Endothelial cell of umbilical vein (primary cell): ENCODE measurements at regions not wholly inside any gene's neighbourhood (a gene's known extent, or its start where the extent isn't known, plus 50 kb on each side); places are given as distances from the start of the nearest gene placed in this dataset.

ENCODE experiments used
- BruUV-seq: library from RNA; stranded (reverse); fragments of 400-500 nt; replicated peaks from 2 replicates; lab custom pipeline; 2021; lab: Mats Ljungman, UMichigan
- CTCF ChIA-PET: fragments of 300-600, 350-600 bp; sonication (Branson Sonifier 250); formaldehyde crosslinking; loops from one replicate; lab custom pipeline; 2021; ENCODE audit warnings: antibody characterized with exemption, inconsistent platforms; lab: Charles Lee
- POLR2A ChIA-PET: fragments of 300-600, 350-600 bp; sonication (Branson Sonifier 250); formaldehyde crosslinking; loops from one replicate; lab custom pipeline; 2021; ENCODE audit warnings: antibody characterized with exemption, inconsistent platforms; lab: Charles Lee
- DNase-seq: peaks from one replicate; pipeline ENCODE4 v3.0.0-alpha.2; 2011; ENCODE audit warnings: low read depth, low spot score
- FAIRE-seq: peaks from 2 replicates; lab custom pipeline; 2011; peaks lifted over from hg19 to GRCh38; lab: Jason Lieb, UNC
- H2AFZ ChIP-seq: 2 replicates; pipeline ENCODE4 v1.6.0; 2012; ENCODE audit warnings: low read depth, low read length, control low read depth, inconsistent platforms
- H3K27ac ChIP-seq: 2 replicates; pipeline ENCODE4 v1.5.1; 2011; ENCODE audit warnings: low read depth, mild to moderate bottlenecking, control low read depth, low read length, moderate library complexity; ENCODE audit not compliant: insufficient read depth
- H3K27me3 ChIP-seq, 2 experiments: 2 replicates each; pipeline versions ENCODE4 v1.6.0 to v1.6.1; 2011; ENCODE audit warnings: low read length in 2 of 2, mixed read lengths in 1 of 2; ENCODE audit not compliant: control insufficient read depth in 2 of 2, insufficient read depth in 2 of 2
- H3K36me3 ChIP-seq, 2 experiments: 2 replicates in 1 of 2; 3 replicates in 1 of 2; pipeline ENCODE4 v1.5.1; 2011; ENCODE audit warnings: low read length in 2 of 2, mild to moderate bottlenecking in 1 of 2, moderate library complexity in 1 of 2; ENCODE audit not compliant: control insufficient read depth in 2 of 2, insufficient read depth in 2 of 2; ENCODE audit errors: extremely low read depth in 1 of 2
- H3K4me1 ChIP-seq: 3 replicates; pipeline ENCODE4 v1.5.1; 2011; ENCODE audit warnings: mild to moderate bottlenecking, low read length; ENCODE audit not compliant: control insufficient read depth, insufficient read depth; ENCODE audit errors: extremely low read depth
- H3K4me2 ChIP-seq: 2 replicates; pipeline ENCODE4 v1.6.1; 2011; ENCODE audit warnings: low read length, control low read depth, mixed read lengths; ENCODE audit not compliant: insufficient read depth
- H3K4me3 ChIP-seq, 3 experiments: fragments of 200-600 bp in 1 of 3; sonication (generic), shearing (Covaris generic) in 1 of 3; replicated peaks in 1 of 3; 2 replicates each; pipeline ENCODE4 v1.5.1; 2011 to 2016; ENCODE audit warnings: control low read depth in 3 of 3, low read length in 3 of 3, mild to moderate bottlenecking in 2 of 3, inconsistent platforms in 1 of 3, low read depth in 1 of 3, moderate library complexity in 1 of 3; ENCODE audit not compliant: insufficient read depth in 1 of 3
- H3K79me2 ChIP-seq: 2 replicates; pipeline ENCODE4 v1.6.0; 2012; ENCODE audit warnings: low read length, inconsistent platforms; ENCODE audit not compliant: control insufficient read depth, insufficient read depth
- H3K9ac ChIP-seq: replicated peaks from 2 replicates; pipeline ENCODE3; 2011; ENCODE audit warnings: low read length, control low read depth; ENCODE audit not compliant: insufficient read depth; ENCODE audit errors: extremely low read depth
- H3K9me1 ChIP-seq: replicated peaks from 3 replicates; pipeline ENCODE4 v1.6.0; 2011; ENCODE audit warnings: mild to moderate bottlenecking, low read length; ENCODE audit not compliant: control insufficient read depth, insufficient read depth; ENCODE audit errors: extremely low read depth
- H3K9me3 ChIP-seq: replicated peaks from 2 replicates; pipeline ENCODE4 v1.5.1; 2012; ENCODE audit warnings: low read length, inconsistent platforms; ENCODE audit not compliant: control insufficient read depth, insufficient read depth
- H4K20me1 ChIP-seq: replicated peaks from 2 replicates; pipeline ENCODE3; 2011; ENCODE audit warnings: mild to moderate bottlenecking, low read length; ENCODE audit not compliant: control insufficient read depth, insufficient read depth; ENCODE audit errors: extremely low read depth
- CTCF ChIP-seq, 2 donors: IDR thresholded peaks; 1 replicate in 1 of 2; 2 replicates in 1 of 2; pipeline ENCODE4 v1.5.1; 2011; ENCODE audit warnings: low read length in 2 of 2, mild to moderate bottlenecking in 2 of 2, moderate library complexity in 2 of 2, control low read depth in 1 of 2, inconsistent platforms in 1 of 2, low read depth in 1 of 2; ENCODE audit not compliant: insufficient read depth in 1 of 2; ENCODE audit errors: extremely low read depth in 1 of 2
- EZH2 ChIP-seq: IDR thresholded peaks from 2 replicates; pipeline ENCODE4 v1.6.1; 2012; ENCODE audit warnings: borderline replicate concordance, low read depth, mild to moderate bottlenecking, moderate library complexity, low read length, inconsistent platforms; ENCODE audit not compliant: severe bottlenecking
- FOS ChIP-seq: IDR thresholded peaks from 2 replicates; pipeline ENCODE4 v1.6.1; 2011; ENCODE audit warnings: mild to moderate bottlenecking, low read length, moderate library complexity, borderline replicate concordance; ENCODE audit not compliant: insufficient read depth
- GATA2 ChIP-seq: IDR thresholded peaks from 2 replicates; pipeline ENCODE4 v1.7.0; 2011; ENCODE audit warnings: low read depth, mild to moderate bottlenecking, moderate library complexity, mixed read lengths, low read length; ENCODE audit not compliant: insufficient read length, insufficient read depth
- JUN ChIP-seq: IDR thresholded peaks from 2 replicates; pipeline ENCODE4 v1.6.1; 2011; ENCODE audit warnings: borderline replicate concordance, low read depth; ENCODE audit not compliant: insufficient read length, insufficient read depth
- MAX ChIP-seq: IDR thresholded peaks from 2 replicates; pipeline ENCODE4 v1.6.1; 2011; ENCODE audit not compliant: insufficient read depth, insufficient read length
- MYC ChIP-seq: IDR thresholded peaks from one replicate; pipeline ENCODE4 v1.6.1; 2011; ENCODE audit warnings: mild to moderate bottlenecking, low read depth, low read length
- POLR2A ChIP-seq: IDR thresholded peaks from 2 replicates; pipeline ENCODE4 v1.6.1; 2012; ENCODE audit warnings: low read depth, mild to moderate bottlenecking, control low read depth, low read length
- POLR2AphosphoS5 ChIP-seq: IDR thresholded peaks from 2 replicates; pipeline ENCODE4 v1.6.1; 2012; ENCODE audit warnings: low read depth, mild to moderate bottlenecking, control low read depth, low read length, moderate library complexity; ENCODE audit not compliant: insufficient read depth
- dilution Hi-C: fragments of 300-500 bp; cut with MboI; formaldehyde crosslinking; loops from one replicate; pipeline ENCODE4 v1.15.0; 2019; ENCODE audit warnings: low sequenced_read_pairs; ENCODE audit not compliant: extremely low pct_ligation_motif_present
- intact Hi-C: fragments of 100-400 bp; cut with micrococcal nuclease; formaldehyde crosslinking; loops from one replicate; pipeline ENCODE4 v1.10.0; 2022

GRCh38 chr15:69812861-69813261 is 284.9 kb downstream of the TLE3 start:
- no TSS peak for BruUV-seq
- no peaks in the 10 kb centered on the region for H3K9me3 ChIP-seq
- CTCF ChIA-PET: no interaction called here
- dilution Hi-C loops (no loop called here), intact Hi-C loops (loop anchor here (5.0 kb wide), 1 partner anchor 51 kb away; no protein-coding TSS in a partner anchor)
- no peak for DNase-seq
- H2AFZ ChIP-seq: no peak overlapping the region
- H3K79me2 ChIP-seq: no peaks in the 10 kb centered on the region
- no peak for FAIRE-seq
- no peaks in the 10 kb centered on the region for H3K36me3 ChIP-seq
- H3K4me2 ChIP-seq: no peak overlapping the region
- no peak overlapping the region for H3K4me3 ChIP-seq
- no peaks in the 10 kb centered on the region for H3K9me1 ChIP-seq
- H3K4me1 ChIP-seq: no peaks in the 10 kb centered on the region
- TF ChIP-seq CTCF (IDR thresholded peaks at IDR 0.05; ENCODE audit: extremely low read depth in 1 of 2, insufficient read depth in 1 of 2, low read depth in 1 of 2, low read length in 2 of 2) (no peak), JUN (no peak), GATA2 (no peak), POLR2AphosphoS5 (no peak), POLR2A (no peak), EZH2 (no peak), MAX (no peak), MYC (no peak), FOS (no peak)
- no peaks in the 10 kb centered on the region for H4K20me1 ChIP-seq
- no peak overlapping the region for H3K9ac ChIP-seq
- POLR2A ChIA-PET: no interaction called here
- peaks cover 5 to 8% of the 10 kb centered on the region in 2 experiments for H3K27me3 ChIP-seq
- H3K27ac ChIP-seq: no peak overlapping the region
